ENCODE measurements at regions not wholly inside any gene's neighbourhood (a gene's known extent, or its start where the extent isn't known, plus 50 kb on each side); places are given as distances from the start of the nearest gene placed in this dataset.
"Not testable (repeated sequence)": the region's sequence is repeated elsewhere in the genome, so short reads cannot be mapped to it uniquely, and the experiment has no call there.

- no peak for DNase-seq
- no peaks in the 10 kb centered on the region for H3K36me3 ChIP-seq
- H3K4me1 ChIP-seq = no peaks in the 10 kb centered on the region
- intact Hi-C loops (cut with micrococcal nuclease) = no loop called here
- H3K4me3 ChIP-seq = no peak overlapping the region
- no peak overlapping the region for H3K27ac ChIP-seq (replicated peaks)
- H3K9me3 ChIP-seq (replicated peaks) = peaks cover 10% of the 10 kb centered on the region
- TF ChIP-seq, protein P1, sequence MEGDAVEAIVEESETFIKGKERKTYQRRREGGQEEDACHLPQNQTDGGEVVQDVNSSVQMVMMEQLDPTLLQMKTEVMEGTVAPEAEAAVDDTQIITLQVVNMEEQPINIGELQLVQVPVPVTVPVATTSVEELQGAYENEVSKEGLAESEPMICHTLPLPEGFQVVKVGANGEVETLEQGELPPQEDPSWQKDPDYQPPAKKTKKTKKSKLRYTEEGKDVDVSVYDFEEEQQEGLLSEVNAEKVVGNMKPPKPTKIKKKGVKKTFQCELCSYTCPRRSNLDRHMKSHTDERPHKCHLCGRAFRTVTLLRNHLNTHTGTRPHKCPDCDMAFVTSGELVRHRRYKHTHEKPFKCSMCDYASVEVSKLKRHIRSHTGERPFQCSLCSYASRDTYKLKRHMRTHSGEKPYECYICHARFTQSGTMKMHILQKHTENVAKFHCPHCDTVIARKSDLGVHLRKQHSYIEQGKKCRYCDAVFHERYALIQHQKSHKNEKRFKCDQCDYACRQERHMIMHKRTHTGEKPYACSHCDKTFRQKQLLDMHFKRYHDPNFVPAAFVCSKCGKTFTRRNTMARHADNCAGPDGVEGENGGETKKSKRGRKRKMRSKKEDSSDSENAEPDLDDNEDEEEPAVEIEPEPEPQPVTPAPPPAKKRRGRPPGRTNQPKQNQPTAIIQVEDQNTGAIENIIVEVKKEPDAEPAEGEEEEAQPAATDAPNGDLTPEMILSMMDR (IDR thresholded peaks at IDR 0.05; ENCODE audit: borderline replicate concordance) = no peak
- no peaks in the 10 kb centered on the region for H3K27me3 ChIP-seq (ENCODE audit: low read depth)
These were observed 756.6 kb upstream of the BCHE start for GRCh38 chr3:166593776-166594175.

DNA sequence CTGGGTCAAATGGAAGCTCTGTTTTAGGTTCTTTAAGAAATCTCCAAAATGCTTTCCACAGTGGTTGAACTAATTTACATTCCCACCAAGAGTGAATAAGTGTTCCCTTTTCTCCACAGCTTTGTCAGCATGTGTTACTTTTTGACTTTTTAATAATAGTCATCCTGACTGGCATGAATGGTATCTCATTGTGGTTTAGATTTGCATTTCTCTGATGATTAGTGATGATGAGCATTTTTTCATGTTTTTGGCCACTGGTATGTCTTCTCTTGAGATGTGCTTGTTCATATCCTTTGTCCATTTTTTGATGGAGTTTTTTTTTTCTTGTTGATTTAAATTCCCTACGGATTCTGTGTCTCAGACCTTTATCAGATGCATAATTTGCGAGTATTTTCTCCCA lies 745.0 kb upstream of the BCHE start:
- H3K27ac ChIP-seq (replicated peaks) = no peak overlapping the region
- H3K4me1 ChIP-seq = no peaks in the 10 kb centered on the region
- TF ChIP-seq, protein P1 (IDR thresholded peaks at IDR 0.05; ENCODE audit: borderline replicate concordance) = no peak
- no peaks in the 10 kb centered on the region for H3K36me3 ChIP-seq
- H3K9me3 ChIP-seq (replicated peaks) = peaks cover 23% of the 10 kb centered on the region
- no peak overlapping the region for H3K4me3 ChIP-seq
- no peak for DNase-seq
- intact Hi-C loops (cut with micrococcal nuclease) = no loop called here
- H3K27me3 ChIP-seq (ENCODE audit: low read depth) = no peaks in the 10 kb centered on the region

GRCh38 chr3:166580561-166580960 lies 743.3 kb upstream of the BCHE start:
- peaks cover 23% of the 10 kb centered on the region for H3K9me3 ChIP-seq (replicated peaks)
- TF ChIP-seq, protein P1 (IDR thresholded peaks at IDR 0.05; ENCODE audit: borderline replicate concordance) = no peak
- no peaks in the 10 kb centered on the region for H3K36me3 ChIP-seq
- H3K27ac ChIP-seq (replicated peaks) = no peak overlapping the region
- no peaks in the 10 kb centered on the region for H3K27me3 ChIP-seq (ENCODE audit: low read depth)
- intact Hi-C loops (cut with micrococcal nuclease) = no loop called here
- no peak for DNase-seq
- no peaks in the 10 kb centered on the region for H3K4me1 ChIP-seq
- no peak overlapping the region for H3K4me3 ChIP-seq

DNA sequence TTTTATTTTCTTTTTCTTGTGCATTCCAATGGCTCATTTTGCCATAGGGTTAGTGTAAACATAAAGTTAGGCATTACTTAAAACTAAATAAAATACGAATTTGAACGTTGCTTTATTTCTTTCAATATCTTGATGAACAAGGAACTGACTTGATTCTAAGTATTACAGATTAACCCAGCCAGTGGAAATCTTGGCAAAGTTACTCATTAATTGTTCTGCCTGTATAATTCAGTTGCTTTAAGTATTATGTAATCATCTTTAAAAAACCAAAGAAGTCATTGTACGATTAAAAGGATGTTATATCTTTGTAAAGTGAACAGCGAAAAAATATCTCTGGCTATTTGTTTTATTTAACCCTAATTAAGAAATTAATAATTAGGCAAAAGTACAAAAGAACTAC lies 737.9 kb upstream of the BCHE start:
- Histone ChIP-seq H3K9me3 (replicated peaks) (peaks cover 5% of the 10 kb centered on the region), H3K4me3 (no peak overlapping the region), H3K4me1 (no peaks in the 10 kb centered on the region), H3K27me3 (ENCODE audit: low read depth) (no peaks in the 10 kb centered on the region), H3K27ac (replicated peaks) (no peak overlapping the region), H3K36me3 (no peaks in the 10 kb centered on the region)
- DNase-seq = no peak
- TF ChIP-seq, protein P1 (IDR thresholded peaks at IDR 0.05; ENCODE audit: borderline replicate concordance) = no peak
- intact Hi-C loops (cut with micrococcal nuclease) = no loop called here

DNA sequence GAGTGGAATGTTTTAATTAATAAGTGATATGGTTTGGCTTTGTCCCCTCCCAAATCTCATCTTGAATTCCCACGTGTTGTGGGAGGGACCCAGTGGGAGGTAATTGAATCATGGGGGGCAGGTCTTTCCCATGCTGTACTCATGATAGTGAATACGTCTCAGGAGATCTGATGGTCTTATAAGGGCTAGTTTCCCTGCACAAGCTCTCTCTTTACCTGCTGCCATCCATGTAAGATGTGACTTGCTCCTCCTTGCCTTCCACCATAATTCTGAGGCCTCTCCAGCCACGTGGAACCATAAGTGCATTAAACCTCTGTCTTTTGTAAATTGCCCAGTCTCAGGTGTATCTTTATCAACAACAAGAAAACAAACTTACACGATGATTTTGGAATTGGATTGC lies 734.5 kb upstream of the BCHE start:
- H3K27me3 ChIP-seq (ENCODE audit: low read depth); DNase-seq; H3K36me3 ChIP-seq; H3K9me3 ChIP-seq (replicated peaks); H3K27ac ChIP-seq (replicated peaks); H3K4me1 ChIP-seq; H3K4me3 ChIP-seq; intact Hi-C loops (cut with micrococcal nuclease): not testable (repeated sequence)

DNA sequence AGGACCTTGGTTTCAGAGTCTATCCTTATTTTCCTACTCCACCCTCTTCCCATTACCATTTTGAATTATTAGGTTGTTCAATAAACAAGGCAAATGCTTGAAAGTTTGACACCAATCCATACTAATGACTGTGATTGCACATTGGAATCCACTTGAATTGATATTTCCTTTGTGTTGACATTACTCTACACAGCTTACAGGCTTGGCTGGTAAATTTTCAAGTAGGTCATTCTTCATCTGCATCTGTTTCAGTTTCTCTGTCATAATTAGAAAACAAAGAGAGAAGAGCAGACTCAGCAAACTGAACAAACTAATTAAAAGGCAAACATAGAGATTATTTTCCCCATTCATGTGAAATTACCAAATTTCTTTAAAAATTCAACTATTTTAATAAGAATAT lies 732.9 kb upstream of the BCHE start:
- DNase-seq = no peak
- no peak overlapping the region for H3K4me3 ChIP-seq
- peaks cover 5% of the 10 kb centered on the region for H3K9me3 ChIP-seq (replicated peaks)
- no peaks in the 10 kb centered on the region for H3K27me3 ChIP-seq (ENCODE audit: low read depth)
- TF ChIP-seq, protein P1 (IDR thresholded peaks at IDR 0.05; ENCODE audit: borderline replicate concordance) = no peak
- no peaks in the 10 kb centered on the region for H3K4me1 ChIP-seq
- H3K36me3 ChIP-seq = no peaks in the 10 kb centered on the region
- no peak overlapping the region for H3K27ac ChIP-seq (replicated peaks)
- intact Hi-C loops (cut with micrococcal nuclease) = no loop called here

Measured in left ventricle myocardium inferior (tissue), 1 donor.